GM12878 (cell line): ENCODE measurements at regions not wholly inside any gene's neighbourhood (a gene's known extent, or its start where the extent isn't known, plus 50 kb on each side); places are given as distances from the start of the nearest gene placed in this dataset.

ENCODE experiments used
- ATAC-seq: fragments of 200-7000 bp; cut with Tn5 transposase; 3 replicates; pipeline ENCODE4 v1.9.1; 2020; ENCODE audit warnings: mild to moderate bottlenecking, moderate library complexity
- BruUV-seq: library from RNA; stranded (reverse); fragments of 400-500 nt; replicated peaks from 2 replicates; lab custom pipeline; 2021; lab: Mats Ljungman, UMichigan
- CTCF ChIA-PET: fragments of 300-600 bp; sonication (Branson Sonifier 250); formaldehyde crosslinking; extraction: SDS; loops from one replicate; lab custom pipeline; 2021; ENCODE audit warnings: inconsistent platforms; lab: Yijun Ruan, JAX
- POLR2A ChIA-PET: fragments of 350-600 bp; formaldehyde crosslinking; extraction: SDS; loops from one replicate; lab custom pipeline; 2021; ENCODE audit warnings: inconsistent platforms; lab: Charles Lee
- RAD21 ChIA-PET: fragments of 300-600 bp; sonication (Branson Sonifier 250); formaldehyde crosslinking; loops from one replicate; lab custom pipeline; 2023; ENCODE audit warnings: antibody characterized with exemption; ENCODE audit not compliant: unreplicated experiment; lab: Charles Lee
- SMC1A ChIA-PET: fragments of 300-600 bp; sonication (Branson Sonifier 250); formaldehyde crosslinking; loops from one replicate; lab custom pipeline; 2023; ENCODE audit not compliant: unreplicated experiment, uncharacterized antibody; lab: Charles Lee
- DNase-seq: peaks from one replicate; pipeline ENCODE4 v3.0.0-alpha.2; 2011; ENCODE audit warnings: low read depth, low spot score
- FAIRE-seq: peaks from 3 replicates; lab custom pipeline; 2011; peaks lifted over from hg19 to GRCh38; lab: Jason Lieb, UNC
- H2AFZ ChIP-seq: 2 replicates; pipeline ENCODE4 v1.6.0; 2011; ENCODE audit warnings: low read depth, low read length, control low read depth; ENCODE audit not compliant: control insufficient read depth
- H3K27ac ChIP-seq: 2 replicates; pipeline ENCODE4 v1.5.1; 2011; ENCODE audit warnings: control low read depth; ENCODE audit not compliant: control insufficient read depth, insufficient read depth
- H3K27me3 ChIP-seq, 2 experiments: replicated peaks in 1 of 2; 2 replicates each; pipeline versions ENCODE4 v1.6.0 to v1.6.1; 2011; ENCODE audit warnings: low read length in 1 of 2; ENCODE audit not compliant: control insufficient read depth in 2 of 2, insufficient read depth in 2 of 2
- H3K36me3 ChIP-seq, 2 experiments: 2 replicates each; pipeline ENCODE4 v1.5.1; 2011; ENCODE audit warnings: low read length in 1 of 2; ENCODE audit not compliant: control insufficient read depth in 2 of 2, insufficient read depth in 2 of 2
- H3K4me1 ChIP-seq: 2 replicates; pipeline ENCODE4 v1.6.1; 2011; ENCODE audit warnings: mild to moderate bottlenecking, low read length, moderate library complexity, mixed read lengths; ENCODE audit not compliant: control insufficient read depth, insufficient read depth
- H3K4me2 ChIP-seq: 2 replicates; pipeline ENCODE4 v1.6.0; 2011; ENCODE audit warnings: control low read depth; ENCODE audit not compliant: control insufficient read depth, insufficient read depth
- H3K4me3 ChIP-seq: fragments of 200-600 bp; sonication (generic); 2 replicates; pipeline ENCODE4 v1.5.1; 2016
- H3K79me2 ChIP-seq: 2 replicates; pipeline ENCODE4 v1.6.0; 2011; ENCODE audit warnings: low read length; ENCODE audit not compliant: control insufficient read depth, insufficient read depth
- H3K9ac ChIP-seq: 2 replicates; pipeline ENCODE4 v1.8.0; 2011; ENCODE audit warnings: low read length, control low read depth, mixed read lengths; ENCODE audit not compliant: control insufficient read depth, insufficient read depth
- H3K9me3 ChIP-seq: replicated peaks from 3 replicates; pipeline ENCODE4 v1.5.1; 2011; ENCODE audit warnings: mild to moderate bottlenecking, low read length; ENCODE audit not compliant: control insufficient read depth, insufficient read depth
- H4K20me1 ChIP-seq: 2 replicates; pipeline ENCODE4 v1.6.0; 2011; ENCODE audit not compliant: control insufficient read depth, insufficient read depth
- E2F4 ChIP-seq: IDR thresholded peaks from 2 replicates; pipeline ENCODE4 v1.6.1; 2012; ENCODE audit warnings: low read depth, low read length, improper control_type of control experiment
- E4F1 ChIP-seq: fragments of 450-650 bp; IDR thresholded peaks from 2 replicates; pipeline ENCODE4 v1.6.1; 2018; ENCODE audit warnings: borderline replicate concordance, mild to moderate bottlenecking; ENCODE audit not compliant: partially characterized antibody
- IRF4 ChIP-seq: IDR thresholded peaks from 2 replicates; pipeline ENCODE4 v1.6.1; 2011; ENCODE audit warnings: low read depth, low read length
- NFYA ChIP-seq: IDR thresholded peaks from 2 replicates; pipeline ENCODE4 v1.6.1; 2011; ENCODE audit warnings: low read depth, mild to moderate bottlenecking, low read length, improper control_type of control experiment, borderline replicate concordance
- POLR2A ChIP-seq: IDR thresholded peaks from 2 replicates; pipeline ENCODE4 v1.6.1; 2011; ENCODE audit warnings: low read depth, mild to moderate bottlenecking, low read length
- POLR2AphosphoS5 ChIP-seq: IDR thresholded peaks from 2 replicates; pipeline ENCODE4 v1.6.1; 2011; ENCODE audit warnings: mild to moderate bottlenecking, low read length, inconsistent platforms
- RAD21 ChIP-seq: IDR thresholded peaks from 2 replicates; pipeline ENCODE4 v1.6.1; 2011; ENCODE audit warnings: mild to moderate bottlenecking, low read depth, low read length, moderate library complexity; ENCODE audit not compliant: insufficient read depth
- RCOR1 ChIP-seq: conservative IDR thresholded peaks from 2 replicates; pipeline ENCODE4 v1.6.1; 2012; ENCODE audit warnings: low read depth, low read length, improper control_type of control experiment
- WGBS: methylation state at CpG from one replicate; pipeline ENCODE4 v1.1.6; 2016; ENCODE audit warnings: low lambda C conversion rate; ENCODE audit not compliant: insufficient replicate concordance, insufficient coverage; ENCODE audit errors: missing lambda C conversion rate; 5-methylcytosine and 5-hydroxymethylcytosine counted together
- in situ Hi-C: fragments of 300-500 bp; cut with MboI; formaldehyde crosslinking; loops from 9 replicates; pipeline ENCODE4 v1.14.3; 2018; ENCODE audit warnings: mixed read lengths
- intact Hi-C: fragments of 100-400 bp; cut with micrococcal nuclease; formaldehyde crosslinking; loops from one replicate; pipeline ENCODE4 v1.14.2; 2022; ENCODE audit not compliant: unreplicated experiment

- no peaks in the 10 kb centered on the region for H3K79me2 ChIP-seq
- intact Hi-C loops, result no loop called here
- no peak for TF ChIP-seq RCOR1
- no peak for TF ChIP-seq POLR2AphosphoS5
- no peak for TF ChIP-seq E2F4
- TF ChIP-seq IRF4, result no peak
- TF ChIP-seq RAD21, result no peak
- no peak for TF ChIP-seq POLR2A
- no peak for TF ChIP-seq E4F1
- no peak for TF ChIP-seq NFYA
- TF ChIP-seq, all 136 proteins: peak for 0
- peak; percentile 63; the same call in 1 of the 3 replicates for ATAC-seq
- ChIA-PET POLR2A (no interaction called here), RAD21 (no interaction called here), CTCF (no interaction called here), SMC1A (no interaction called here)
- Histone ChIP-seq H3K27me3 (no peaks in the 10 kb centered on the region), H3K4me3 (no peak overlapping the region), H3K9me3 (no peaks in the 10 kb centered on the region; the same call in 1 of the 3 replicates), H3K4me1 (no peaks in the 10 kb centered on the region), H3K36me3 (no peaks in the 10 kb centered on the region), H3K9ac (no peak overlapping the region), H3K27ac (no peak overlapping the region), H3K4me2 (no peak overlapping the region), H4K20me1 (no peaks in the 10 kb centered on the region), H2AFZ (no peak overlapping the region)
- in situ Hi-C loops, result no loop called here
- FAIRE-seq, result no peak
- DNase-seq, result no peak
- no TSS peak for BruUV-seq
- WGBS, result 38% methylated on average over 8 of the region's 8 CpGs
Observed at GRCh38 chr22:47337161-47337621, 574.7 kb downstream of the TBC1D22A start.
